Colonic mucosa (tissue), 4 donors: ENCODE measurements at regions not wholly inside any gene's neighbourhood (a gene's known extent, or its start where the extent isn't known, plus 50 kb on each side); places are given as distances from the start of the nearest gene placed in this dataset.

Experiments used
- DNase-seq: peaks from one replicate; pipeline ENCODE4 v3.0.0-alpha.2; 2020
- H3K27ac ChIP-seq: fragments of 200-600 bp; one replicate; pipeline ENCODE4 v1.8.0; 2021
- H3K27me3 ChIP-seq: fragments of 200-600 bp; one replicate; pipeline ENCODE4 v1.8.0; 2021
- H3K36me3 ChIP-seq: fragments of 200-600 bp; one replicate; pipeline ENCODE4 v1.8.0; 2021
- H3K4me1 ChIP-seq: fragments of 200-600 bp; one replicate; pipeline ENCODE4 v1.8.0; 2021; ENCODE audit warnings: mild to moderate bottlenecking
- H3K4me3 ChIP-seq: fragments of 200-600 bp; one replicate; pipeline ENCODE4 v1.8.0; 2021
- H3K9ac ChIP-seq, 2 donors: one replicate each; pipeline ENCODE4 v1.7.0; 2013; ENCODE audit warnings: control low read depth in 2 of 2, low read depth in 2 of 2, low read length in 2 of 2
- H3K9me3 ChIP-seq: fragments of 200-600 bp; one replicate; pipeline ENCODE4 v1.8.0; 2021
- intact Hi-C: fragments of 100-400 bp; cut with DNase I; formaldehyde crosslinking; loops from one replicate; pipeline ENCODE4 v1.14.1; 2022
- TF ChIP-seq, protein P1 (sequence below): fragments of 200-600 bp; IDR thresholded peaks from one replicate; pipeline ENCODE4 v1.8.0; 2022; ENCODE audit warnings: antibody characterized with exemption, mild to moderate bottlenecking
- donor health status: healthy.
- donor health status: DM: no; HTN: no; CAD: no.
- donor health status: DM: no; HTN: no; CAD: no.

DNA sequence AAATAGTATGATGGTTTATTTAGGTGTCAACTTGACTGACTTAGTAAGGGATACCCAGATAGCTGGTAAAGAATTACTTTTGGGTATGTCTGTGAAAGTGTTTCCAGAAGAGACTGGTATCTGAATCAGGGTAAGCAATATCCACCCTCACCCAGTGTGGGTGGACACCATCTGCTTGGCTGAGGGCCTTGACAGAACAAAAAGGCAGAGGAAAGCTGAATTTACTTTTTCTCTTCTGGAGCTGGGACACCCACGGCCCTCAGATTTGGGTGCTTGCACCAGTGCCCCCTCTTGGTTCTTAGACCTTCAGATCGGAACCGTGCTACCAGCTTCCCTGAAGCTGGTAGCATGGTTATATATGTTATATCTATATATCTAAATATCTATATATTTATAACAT lies 489.5 kb upstream of the MPDZ start:
- Histone ChIP-seq H3K36me3 (no peaks in the 10 kb centered on the region), H3K27me3 (no peaks in the 10 kb centered on the region), H3K4me3 (no peak overlapping the region), H3K9me3 (no peaks in the 10 kb centered on the region), H3K9ac (no peak overlapping the region), H3K27ac (no peak overlapping the region), H3K4me1 (no peaks in the 10 kb centered on the region)
- intact Hi-C loops: no loop called here
- DNase-seq: no peak
- TF ChIP-seq, protein P1, sequence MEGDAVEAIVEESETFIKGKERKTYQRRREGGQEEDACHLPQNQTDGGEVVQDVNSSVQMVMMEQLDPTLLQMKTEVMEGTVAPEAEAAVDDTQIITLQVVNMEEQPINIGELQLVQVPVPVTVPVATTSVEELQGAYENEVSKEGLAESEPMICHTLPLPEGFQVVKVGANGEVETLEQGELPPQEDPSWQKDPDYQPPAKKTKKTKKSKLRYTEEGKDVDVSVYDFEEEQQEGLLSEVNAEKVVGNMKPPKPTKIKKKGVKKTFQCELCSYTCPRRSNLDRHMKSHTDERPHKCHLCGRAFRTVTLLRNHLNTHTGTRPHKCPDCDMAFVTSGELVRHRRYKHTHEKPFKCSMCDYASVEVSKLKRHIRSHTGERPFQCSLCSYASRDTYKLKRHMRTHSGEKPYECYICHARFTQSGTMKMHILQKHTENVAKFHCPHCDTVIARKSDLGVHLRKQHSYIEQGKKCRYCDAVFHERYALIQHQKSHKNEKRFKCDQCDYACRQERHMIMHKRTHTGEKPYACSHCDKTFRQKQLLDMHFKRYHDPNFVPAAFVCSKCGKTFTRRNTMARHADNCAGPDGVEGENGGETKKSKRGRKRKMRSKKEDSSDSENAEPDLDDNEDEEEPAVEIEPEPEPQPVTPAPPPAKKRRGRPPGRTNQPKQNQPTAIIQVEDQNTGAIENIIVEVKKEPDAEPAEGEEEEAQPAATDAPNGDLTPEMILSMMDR: no peak

DNA sequence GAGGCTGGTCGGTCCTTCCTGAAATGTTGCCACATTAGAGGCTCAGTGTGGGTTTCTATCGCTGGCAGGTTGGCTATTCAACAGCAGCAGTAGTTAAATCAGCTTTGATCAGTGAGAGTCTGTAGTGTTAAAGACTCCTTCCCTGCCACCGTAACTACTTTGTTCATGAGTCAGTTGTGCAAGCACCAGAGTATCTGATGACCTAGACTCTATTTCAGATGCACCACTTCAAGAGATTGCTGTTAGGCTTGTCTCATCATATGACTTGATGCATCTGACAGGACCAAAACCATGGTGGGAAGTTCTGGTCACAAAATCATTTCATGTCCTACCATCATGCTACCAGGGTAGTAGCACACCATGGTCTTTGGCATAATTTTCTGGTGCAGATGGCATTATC lies 482.7 kb upstream of the MPDZ start:
- DNase-seq: no peak
- TF ChIP-seq, protein P1: no peak
- H3K36me3 ChIP-seq: no peaks in the 10 kb centered on the region
- H3K27me3 ChIP-seq: no peaks in the 10 kb centered on the region
- no peaks in the 10 kb centered on the region for H3K4me1 ChIP-seq
- no peak overlapping the region for H3K4me3 ChIP-seq
- no peak overlapping the region for H3K9ac ChIP-seq
- H3K27ac ChIP-seq: no peak overlapping the region
- no peaks in the 10 kb centered on the region for H3K9me3 ChIP-seq
- intact Hi-C loops: no loop called here

GRCh38 chr9:13759551-13759950 lies 480.1 kb upstream of the MPDZ start:
- Histone ChIP-seq H3K4me1 (no peaks in the 10 kb centered on the region), H3K27ac (no peak overlapping the region), H3K27me3 (no peaks in the 10 kb centered on the region), H3K9ac (no peak overlapping the region), H3K36me3 (no peaks in the 10 kb centered on the region), H3K4me3 (no peak overlapping the region), H3K9me3 (no peaks in the 10 kb centered on the region)
- TF ChIP-seq, protein P1: no peak
- intact Hi-C loops: no loop called here
- no peak for DNase-seq

GRCh38 chr9:13758936-13759335 lies 479.4 kb upstream of the MPDZ start:
- no peaks in the 10 kb centered on the region for H3K36me3 ChIP-seq
- H3K9me3 ChIP-seq: no peaks in the 10 kb centered on the region
- no peak overlapping the region for H3K4me3 ChIP-seq
- H3K27me3 ChIP-seq: no peaks in the 10 kb centered on the region
- H3K4me1 ChIP-seq: no peaks in the 10 kb centered on the region
- intact Hi-C loops: no loop called here
- TF ChIP-seq, protein P1: no peak
- H3K9ac ChIP-seq: no peak overlapping the region
- no peak overlapping the region for H3K27ac ChIP-seq
- DNase-seq: no peak

DNA sequence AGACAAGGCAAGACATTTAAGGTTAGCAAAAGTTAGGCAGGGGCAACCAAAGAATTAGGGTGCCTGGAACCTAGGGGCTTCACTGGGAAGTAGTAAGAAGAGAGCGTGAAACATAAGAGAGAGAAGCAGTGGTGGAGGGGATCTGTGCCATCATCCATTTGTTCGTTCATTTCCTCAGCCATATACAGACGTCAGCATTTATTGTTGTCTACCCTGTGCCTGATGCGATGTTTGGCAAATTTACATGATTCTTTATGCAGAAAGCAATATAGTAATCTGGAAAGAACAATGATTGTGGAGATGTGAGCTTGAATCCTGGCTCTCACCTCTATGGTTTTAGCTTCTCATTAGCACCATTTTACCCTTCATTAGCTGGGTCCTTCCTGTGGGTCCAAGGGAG lies 477.5 kb upstream of the MPDZ start:
- Histone ChIP-seq H3K4me1 (no peaks in the 10 kb centered on the region), H3K9me3 (no peaks in the 10 kb centered on the region), H3K36me3 (no peaks in the 10 kb centered on the region), H3K27me3 (no peaks in the 10 kb centered on the region), H3K4me3 (no peak overlapping the region), H3K27ac (no peak overlapping the region), H3K9ac (no peak overlapping the region)
- DNase-seq: no peak
- TF ChIP-seq, protein P1: no peak
- intact Hi-C loops: no loop called here

DNA sequence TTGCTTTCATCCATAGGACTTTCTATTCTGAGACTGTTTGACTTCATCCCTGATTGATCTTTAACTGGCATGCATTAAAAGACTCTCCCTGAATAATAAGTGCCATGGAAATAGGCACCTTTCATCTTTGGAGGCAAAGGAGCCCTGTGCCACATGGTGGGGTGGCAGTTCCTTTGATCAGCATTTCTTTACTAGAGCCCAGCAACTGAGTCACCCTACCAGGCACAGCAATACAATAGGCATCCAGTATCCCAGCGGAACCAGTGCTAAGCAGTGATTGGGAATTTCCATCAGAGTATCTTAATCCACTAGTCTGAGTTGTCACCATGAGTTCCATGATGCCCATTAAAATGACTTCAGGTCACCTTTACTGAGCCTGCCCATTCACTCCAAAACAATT lies 476.1 kb upstream of the MPDZ start:
- H3K4me3 ChIP-seq: no peak overlapping the region
- no peaks in the 10 kb centered on the region for H3K4me1 ChIP-seq
- no peaks in the 10 kb centered on the region for H3K36me3 ChIP-seq
- TF ChIP-seq, protein P1: no peak
- DNase-seq: no peak
- H3K9ac ChIP-seq: no peak overlapping the region
- no peaks in the 10 kb centered on the region for H3K9me3 ChIP-seq
- H3K27ac ChIP-seq: no peak overlapping the region
- intact Hi-C loops: no loop called here
- H3K27me3 ChIP-seq: no peaks in the 10 kb centered on the region
